GM19468 (cell line): ENCODE measurements at regions not wholly inside any gene's neighbourhood (a gene's known extent, or its start where the extent isn't known, plus 50 kb on each side); places are given as distances from the start of the nearest gene placed in this dataset.
"Not testable (repeated sequence)": the region's sequence is repeated elsewhere in the genome, so short reads cannot be mapped to it uniquely, and the experiment has no call there.

Source experiments
- ATAC-seq: cut with Tn5 transposase; IDR thresholded peaks from one replicate; pipeline ENCODE4 v1.9.1; 2021; ENCODE audit warnings: mild to moderate bottlenecking, moderate library complexity, moderate number of reproducible peaks; ENCODE audit not compliant: unreplicated experiment; ENCODE audit errors: extremely low read depth

DNA sequence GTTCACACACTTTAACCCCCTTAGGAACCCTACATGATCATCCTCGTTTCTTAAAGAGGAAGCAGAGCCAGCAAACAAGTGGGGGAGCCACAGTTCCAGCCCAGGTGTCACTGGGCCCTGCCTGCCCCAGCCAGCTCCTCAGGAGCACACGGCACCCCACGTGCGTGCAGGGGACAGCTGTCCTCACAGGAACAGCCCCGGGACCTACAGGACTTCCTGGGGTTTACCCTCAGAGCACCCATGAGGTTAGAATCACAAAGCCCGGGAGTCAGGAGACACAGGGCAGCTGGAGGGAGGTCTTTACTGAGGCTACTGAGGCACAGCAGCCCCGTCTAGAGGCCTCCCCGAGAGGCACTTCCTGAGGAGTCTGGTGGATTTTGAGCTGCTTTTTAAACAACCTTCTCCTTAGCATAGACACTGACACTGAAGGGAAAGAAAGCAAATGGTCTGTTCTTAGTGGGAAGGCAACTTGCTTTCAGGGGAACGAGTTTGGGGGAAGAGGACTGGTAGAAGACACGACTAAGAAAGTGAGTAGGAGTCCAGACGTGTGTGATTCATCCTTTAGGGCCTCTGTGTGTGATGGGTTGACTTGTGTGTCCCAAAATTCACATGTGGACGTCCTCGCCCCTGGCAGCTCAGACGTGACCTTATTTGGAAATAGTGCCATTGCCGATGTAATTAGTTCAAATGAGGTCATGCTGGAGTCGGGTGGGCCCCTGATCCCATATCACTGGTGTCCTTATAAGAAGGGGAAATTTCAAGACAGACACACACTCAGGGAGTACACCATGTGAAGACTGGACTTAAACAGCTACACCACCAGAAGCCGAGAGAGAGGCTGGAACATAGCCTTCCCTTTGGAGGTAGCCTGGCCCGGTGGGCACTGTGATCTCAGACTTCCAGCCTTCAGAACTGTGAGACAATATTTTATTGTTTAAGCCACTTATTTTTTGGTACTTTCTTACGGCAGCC is 278.4 kb upstream of the PLGLB2 start:
- ATAC-seq: not testable (repeated sequence)

GRCh38 chr2:87470381-87471380 is 277.2 kb upstream of the PLGLB2 start:
- peak; percentile 24 for ATAC-seq

- not testable (repeated sequence) for ATAC-seq
These were observed 276.4 kb upstream of the PLGLB2 start for GRCh38 chr2:87471478-87471877.

GRCh38 chr2:87476223-87476872 is 271.5 kb upstream of the PLGLB2 start:
- ATAC-seq: peak; percentile 39

GRCh38 chr2:87476936-87477335 is 271.0 kb upstream of the PLGLB2 start:
- not testable (repeated sequence) for ATAC-seq

DNA sequence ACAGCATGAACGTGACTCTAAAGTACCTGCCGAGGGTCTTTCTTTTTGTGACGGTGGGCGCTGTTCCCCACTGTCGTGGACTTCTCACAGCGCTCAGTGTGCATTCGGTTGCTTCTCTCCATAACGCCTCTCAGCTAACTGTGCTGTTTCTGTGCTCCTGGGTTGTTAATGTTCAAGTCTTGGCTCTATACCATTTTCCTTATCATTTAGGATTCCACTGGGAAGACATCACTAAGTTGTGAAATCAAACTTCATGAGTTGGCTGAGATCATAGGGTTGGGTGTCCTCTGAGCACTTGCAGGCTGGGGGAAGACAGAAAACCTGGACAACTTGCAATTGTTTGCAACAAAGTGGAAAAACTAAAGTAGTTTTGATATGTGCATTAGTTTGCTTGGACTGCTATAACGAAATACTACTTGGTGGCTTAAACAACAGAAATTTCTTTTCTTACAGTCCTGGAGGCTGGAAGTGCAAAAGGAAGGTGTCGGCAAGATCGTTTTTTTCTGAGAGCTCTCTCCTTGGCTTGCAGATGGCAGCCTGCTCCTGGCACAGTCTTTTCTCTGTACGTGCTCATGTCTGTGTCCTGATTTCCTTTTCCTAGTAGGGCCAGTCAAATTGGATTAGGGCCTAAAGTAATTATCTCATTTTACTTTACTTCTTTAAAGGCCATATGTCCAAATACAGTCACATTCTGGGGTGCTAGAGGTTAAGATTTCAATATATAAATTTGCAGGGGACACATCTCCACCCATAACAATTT is 270.0 kb upstream of the PLGLB2 start:
- ATAC-seq: not testable (repeated sequence)

GRCh38 chr2:87478911-87479310 is 269.0 kb upstream of the PLGLB2 start:
- ATAC-seq: not testable (repeated sequence)

DNA sequence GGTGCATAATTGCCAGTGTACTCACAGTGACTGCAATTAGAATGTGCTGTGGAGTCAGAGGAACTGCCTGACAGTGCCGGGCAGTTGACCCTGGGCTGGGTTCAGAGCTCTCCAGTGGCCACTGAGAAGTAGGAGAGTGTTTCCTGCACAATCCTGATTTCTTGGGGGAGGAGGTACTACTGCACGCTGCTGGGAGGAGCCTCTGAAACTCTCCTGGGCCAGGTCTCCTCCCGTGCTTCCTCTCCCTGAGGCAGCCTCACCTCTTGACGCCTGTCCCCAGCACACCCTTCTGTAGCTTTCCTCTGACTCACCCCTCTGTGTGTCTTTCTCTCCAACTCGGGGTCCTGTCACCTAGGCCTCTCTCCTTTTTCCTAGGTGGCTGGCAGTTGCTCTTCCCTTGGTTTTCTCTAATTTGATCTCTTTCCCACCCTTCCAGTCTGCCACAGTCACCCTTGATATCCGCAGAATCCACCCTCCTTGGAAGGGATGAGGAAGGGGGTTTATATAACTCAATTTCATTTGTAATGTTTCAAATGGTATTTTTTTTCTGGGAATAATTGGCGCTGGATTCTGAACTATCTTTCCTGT is 264.7 kb upstream of the PLGLB2 start:
- not testable (repeated sequence) for ATAC-seq

- not testable (repeated sequence) for ATAC-seq
These were observed 263.5 kb upstream of the PLGLB2 start for GRCh38 chr2:87484363-87484762.

DNA sequence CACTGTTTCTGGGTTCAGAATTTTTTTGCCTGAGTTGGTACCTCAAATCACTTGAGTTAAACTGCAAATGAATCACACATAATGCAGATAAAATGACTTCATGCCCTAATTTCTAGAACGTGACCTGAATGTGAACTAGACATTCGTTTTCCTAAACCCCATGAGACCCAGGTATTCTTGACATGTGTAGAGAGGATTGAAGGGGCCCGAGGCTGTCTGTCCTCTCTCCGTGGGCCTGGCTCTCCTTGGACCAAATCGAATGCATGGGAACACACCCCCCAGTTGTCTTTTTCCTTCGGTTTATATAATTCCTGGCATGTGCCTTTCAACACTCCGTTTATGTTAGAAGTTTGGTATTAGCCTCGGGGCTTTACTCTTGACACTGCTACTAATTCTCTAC is 262.4 kb upstream of the PLGLB2 start:
- not testable (repeated sequence) for ATAC-seq

DNA sequence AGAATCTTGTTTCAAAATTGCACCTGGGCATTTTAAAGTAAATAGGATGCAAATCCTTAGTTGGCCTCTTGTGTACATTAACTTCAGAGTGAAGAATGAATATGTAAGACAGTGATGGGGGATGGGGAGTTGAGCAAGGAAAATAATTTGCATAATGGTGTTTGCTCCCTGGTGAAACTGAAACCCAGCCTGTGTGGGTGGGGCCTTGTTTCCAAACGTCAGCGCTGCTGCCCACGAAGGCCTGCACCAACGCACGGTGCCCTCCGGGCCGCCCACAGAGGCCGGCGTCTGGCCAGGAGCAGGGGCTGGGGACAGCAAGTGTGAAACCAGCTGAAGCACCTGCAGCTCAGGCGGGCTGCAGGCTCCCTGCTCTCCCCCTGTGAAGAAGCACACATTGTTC is 262.0 kb upstream of the PLGLB2 start:
- peak; percentile 74 for ATAC-seq

DNA sequence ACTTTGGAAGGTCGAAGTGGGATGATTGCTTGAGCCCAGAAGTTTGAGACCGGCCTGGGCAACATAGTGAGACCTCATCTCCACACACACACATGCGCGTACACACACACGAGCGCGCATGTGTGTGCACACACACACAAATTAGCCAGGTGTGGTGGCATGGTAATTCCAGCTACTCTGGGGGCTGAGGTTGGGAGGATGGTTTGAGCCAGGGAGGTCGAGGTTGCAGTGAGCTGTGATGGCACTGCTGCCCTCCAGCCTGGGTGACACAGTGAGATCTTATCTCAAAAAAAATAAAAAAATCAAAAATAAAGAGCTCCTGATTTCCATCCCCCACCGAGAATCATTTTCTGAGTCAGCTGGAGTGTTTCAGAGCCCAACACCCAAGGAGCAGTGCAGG is 261.5 kb upstream of the PLGLB2 start:
- not testable (repeated sequence) for ATAC-seq

DNA sequence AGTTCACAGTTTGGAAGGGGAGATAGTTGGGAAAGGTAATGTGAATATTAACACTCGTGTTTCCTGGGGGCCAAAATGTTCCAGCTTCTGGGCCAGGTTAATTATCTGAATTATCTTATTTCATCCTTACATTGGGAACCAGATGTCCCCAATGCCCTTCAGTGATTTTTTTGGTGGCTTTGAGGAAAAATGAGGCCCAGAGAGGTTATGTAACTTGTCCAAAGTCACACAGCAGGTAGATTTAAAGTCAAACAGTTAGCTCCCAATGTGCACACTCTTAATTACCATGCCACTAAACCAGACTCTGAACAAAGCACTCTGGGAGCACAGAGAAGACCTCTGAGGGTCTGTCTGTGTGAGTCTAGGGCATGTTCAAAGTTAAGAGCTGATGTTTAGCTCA is 259.9 kb upstream of the PLGLB2 start:
- ATAC-seq: not testable (repeated sequence)

- ATAC-seq: not testable (repeated sequence)
These were observed 258.9 kb upstream of the PLGLB2 start for GRCh38 chr2:87488991-87489390.

DNA sequence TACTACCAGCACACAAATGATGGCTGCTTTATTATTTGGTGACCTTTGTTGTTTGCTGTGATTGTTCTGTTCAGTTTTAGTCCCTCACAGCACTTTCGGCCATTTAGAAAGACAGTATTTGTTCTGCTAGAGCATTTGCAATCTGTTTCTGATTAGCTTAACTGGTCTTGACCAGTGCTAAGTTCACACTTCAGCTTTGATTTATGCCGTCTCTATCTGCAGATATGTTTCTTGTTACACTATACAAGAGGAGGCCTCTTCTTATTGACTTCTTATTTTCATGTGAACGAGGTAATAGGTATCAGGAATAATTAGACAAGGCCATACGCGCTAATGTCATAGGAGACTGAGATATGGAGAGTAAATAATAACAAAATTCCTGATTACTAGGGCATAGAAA is 253.0 kb upstream of the PLGLB2 start:
- ATAC-seq: not testable (repeated sequence)

DNA sequence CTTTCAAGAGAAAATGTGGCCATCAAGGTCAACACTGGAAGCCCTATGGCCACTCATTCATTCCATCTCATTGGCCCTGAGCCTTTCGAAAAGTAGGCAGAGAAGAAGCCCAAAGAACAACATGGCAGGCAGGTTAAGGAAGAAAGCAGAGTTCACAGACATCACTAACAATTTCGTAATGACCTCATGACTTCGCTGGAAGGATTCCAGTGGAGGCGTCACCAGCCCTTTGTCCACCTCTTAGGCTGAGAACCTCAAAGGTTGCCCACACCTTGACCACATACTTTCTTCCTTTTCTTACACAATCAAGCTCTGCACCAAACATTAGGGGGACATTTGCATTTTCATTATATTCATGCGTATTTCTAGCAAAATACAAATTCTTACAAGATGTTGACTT is 252.4 kb upstream of the PLGLB2 start:
- not testable (repeated sequence) for ATAC-seq

DNA sequence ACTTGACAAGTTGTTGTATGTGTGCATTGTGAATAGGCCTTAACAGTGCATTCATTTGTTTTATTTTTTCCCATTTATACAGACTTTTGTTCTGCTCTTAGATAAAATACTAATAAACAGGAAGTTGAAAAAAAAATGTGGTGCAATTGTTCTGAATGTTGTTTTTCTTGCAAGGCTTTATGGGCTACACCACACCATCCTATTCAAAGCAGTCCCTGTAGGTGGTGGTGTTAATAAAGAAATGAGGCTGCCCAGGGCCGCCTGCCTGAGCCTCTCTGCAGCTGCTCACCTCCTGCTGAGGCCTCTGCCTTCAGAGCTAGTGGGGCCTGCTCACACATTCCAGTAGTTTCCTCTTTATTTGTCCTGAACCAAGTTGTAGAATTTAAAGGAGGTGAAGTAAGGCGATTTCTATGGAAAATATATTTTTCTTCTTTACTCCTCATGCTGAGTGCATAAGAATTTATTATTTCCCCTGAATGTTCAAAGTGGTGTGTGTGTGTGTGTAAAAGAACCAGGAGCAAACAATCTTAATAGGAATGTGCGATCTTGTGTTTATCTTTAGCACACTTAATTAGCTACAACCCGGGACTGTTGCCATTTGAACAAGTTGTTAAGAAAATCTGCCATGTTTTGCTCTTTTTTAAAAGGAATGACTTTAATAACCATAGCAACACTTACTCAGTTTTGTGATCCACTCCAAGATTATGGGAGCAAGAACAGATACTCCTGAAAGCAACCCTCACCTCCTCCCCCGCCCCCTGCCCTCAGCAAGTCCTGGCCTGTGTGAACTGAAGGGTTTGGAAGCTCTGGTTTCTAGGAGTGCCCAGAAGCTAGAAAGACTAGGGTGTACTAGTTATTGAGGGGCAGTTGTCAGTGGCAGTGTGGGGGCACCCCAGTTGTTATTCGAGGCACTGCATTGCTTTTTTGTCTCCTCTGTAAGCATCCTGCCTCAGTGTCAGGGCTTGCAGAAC is 251.6 kb upstream of the PLGLB2 start:
- ATAC-seq: peak; percentile 79

DNA sequence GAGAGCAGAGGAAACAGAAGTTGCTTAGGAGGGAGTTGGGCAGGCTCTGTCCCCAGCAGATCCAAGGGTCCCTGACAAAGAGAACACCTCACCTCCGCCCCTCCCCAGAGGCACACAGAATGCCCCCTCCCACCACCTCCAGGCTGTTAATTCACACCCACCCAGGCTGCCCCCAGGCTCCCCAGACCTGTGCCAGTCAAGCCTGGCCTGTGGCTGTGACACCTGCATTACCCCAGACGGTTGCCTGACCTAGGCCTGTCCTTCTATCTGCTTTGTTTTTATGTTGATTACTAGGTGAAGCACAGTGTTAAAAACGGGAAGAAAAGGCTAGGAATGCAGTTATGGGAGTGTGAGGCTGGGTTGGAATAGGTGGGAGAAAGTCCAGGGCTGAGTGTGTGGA is 250.8 kb upstream of the PLGLB2 start:
- not testable (repeated sequence) for ATAC-seq
